Large intestine (tissue), 3 donors: ENCODE measurements at regions not wholly inside any gene's neighbourhood (a gene's known extent, or its start where the extent isn't known, plus 50 kb on each side); places are given as distances from the start of the nearest gene placed in this dataset.
"Not testable (repeated sequence)": the region's sequence is repeated elsewhere in the genome, so short reads cannot be mapped to it uniquely, and the experiment has no call there.

Experiments used
- DNase-seq, 2 donors: peaks; one replicate each; pipeline versions ENCODE4 v3.0.0 to v3.0.0-alpha.2; 2013
- H3K27ac ChIP-seq: one replicate; pipeline ENCODE4 v1.5.1; 2013; ENCODE audit warnings: low read length
- H3K27me3 ChIP-seq: 2 replicates; pipeline ENCODE4 v1.6.1; 2013; ENCODE audit warnings: low read length; ENCODE audit not compliant: control insufficient read depth, insufficient read depth
- H3K36me3 ChIP-seq: 2 replicates; pipeline ENCODE4 v1.6.1; 2013; ENCODE audit warnings: low read length; ENCODE audit not compliant: control insufficient read depth, insufficient read depth
- H3K4me1 ChIP-seq: one replicate; pipeline ENCODE4 v1.6.1; 2013; ENCODE audit warnings: low read length; ENCODE audit not compliant: control insufficient read depth, insufficient read depth
- H3K4me3 ChIP-seq: one replicate; pipeline ENCODE4 v1.5.1; 2013; ENCODE audit warnings: low read length
- H3K9me3 ChIP-seq: one replicate; pipeline ENCODE4 v1.6.1; 2013; ENCODE audit warnings: mild to moderate bottlenecking, low read depth, low read length, moderate library complexity; ENCODE audit not compliant: control insufficient read depth
- WGBS: methylation state at CpG from one replicate; pipeline ENCODE4 v1.1.5; 2013; ENCODE audit warnings: low lambda C conversion rate; ENCODE audit not compliant: insufficient coverage; 5-methylcytosine and 5-hydroxymethylcytosine counted together

DNA sequence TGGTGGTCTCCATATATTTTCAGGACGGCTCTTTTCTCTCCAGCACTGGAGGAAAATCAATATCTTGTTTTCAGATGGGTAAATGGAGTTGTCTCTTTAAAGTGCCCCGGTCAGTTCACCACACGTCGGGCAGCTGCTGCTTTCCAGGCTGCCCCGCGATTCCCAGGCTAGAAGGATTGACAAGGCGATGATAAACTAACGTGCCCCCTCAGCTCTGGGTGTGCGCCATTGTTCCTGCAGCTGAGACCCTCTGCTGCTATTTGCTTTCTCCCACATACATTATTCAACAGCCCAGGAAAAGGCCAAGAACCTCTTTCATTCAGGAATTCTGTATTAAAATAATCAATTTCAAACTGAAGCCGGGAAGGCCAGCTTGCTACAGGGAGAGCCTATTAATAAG is 254.5 kb downstream of the SOX3 start:
- no CpG with 5 or more reads among the region's 10 CpGs for WGBS
- no peak for DNase-seq
- no peaks in the 10 kb centered on the region for H3K9me3 ChIP-seq
- H3K27ac ChIP-seq, result no peak overlapping the region
- H3K27me3 ChIP-seq, result no peaks in the 10 kb centered on the region
- no peaks in the 10 kb centered on the region for H3K36me3 ChIP-seq
- H3K4me1 ChIP-seq, result no peaks in the 10 kb centered on the region
- H3K4me3 ChIP-seq, result no peak overlapping the region

DNA sequence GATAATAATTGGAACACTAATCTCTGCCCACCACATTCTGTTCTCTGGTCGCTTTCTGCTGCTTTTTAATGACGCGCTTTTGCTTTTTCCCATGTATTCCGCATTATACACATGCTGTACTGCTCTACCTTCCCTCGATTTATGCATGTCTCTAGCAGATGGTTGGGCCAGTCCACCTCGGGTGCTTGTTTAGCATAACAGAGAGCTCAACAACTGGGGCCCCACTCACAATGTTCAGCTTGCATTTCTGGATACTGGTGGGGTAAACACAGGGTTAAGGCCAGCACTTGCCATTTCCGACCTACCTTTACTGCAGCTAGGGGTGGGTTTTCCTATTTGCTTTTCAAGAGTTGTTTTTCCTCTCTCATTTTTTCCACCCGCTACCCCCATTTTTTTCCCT is 255.8 kb downstream of the SOX3 start:
- no peaks in the 10 kb centered on the region for H3K9me3 ChIP-seq
- DNase-seq, result no peak
- H3K4me1 ChIP-seq, result no peaks in the 10 kb centered on the region
- 17% methylated on average over 1 of the region's 8 CpGs for WGBS
- H3K4me3 ChIP-seq, result no peak overlapping the region
- no peaks in the 10 kb centered on the region for H3K27me3 ChIP-seq
- no peak overlapping the region for H3K27ac ChIP-seq
- no peaks in the 10 kb centered on the region for H3K36me3 ChIP-seq

DNA sequence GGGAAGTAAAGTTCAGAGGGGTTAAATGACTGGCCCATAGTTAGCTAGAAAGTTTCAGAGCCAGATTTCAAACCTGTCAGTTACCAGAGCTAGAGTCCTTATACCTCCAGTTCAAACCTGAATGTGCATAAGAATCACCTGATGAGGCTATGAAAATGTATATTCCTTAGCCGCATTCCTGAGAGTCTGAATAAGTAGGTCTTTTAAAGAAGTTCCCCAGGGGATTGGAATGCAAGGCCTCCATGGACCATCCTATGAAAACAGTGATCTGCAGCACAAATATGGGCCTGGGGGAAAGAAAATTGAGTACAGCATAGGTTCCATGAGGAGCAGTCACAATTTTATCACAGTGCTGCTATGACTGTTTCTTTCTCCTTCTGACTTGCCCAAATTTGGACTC is 263.9 kb upstream of the CXorf66 start:
- Histone ChIP-seq H3K27ac (no peak overlapping the region), H3K9me3 (no peaks in the 10 kb centered on the region), H3K36me3 (no peaks in the 10 kb centered on the region), H3K4me3 (no peak overlapping the region), H3K27me3 (no peaks in the 10 kb centered on the region), H3K4me1 (no peaks in the 10 kb centered on the region)
- no peak for DNase-seq
- no CpG with 5 or more reads among the region's 1 CpG for WGBS

DNA sequence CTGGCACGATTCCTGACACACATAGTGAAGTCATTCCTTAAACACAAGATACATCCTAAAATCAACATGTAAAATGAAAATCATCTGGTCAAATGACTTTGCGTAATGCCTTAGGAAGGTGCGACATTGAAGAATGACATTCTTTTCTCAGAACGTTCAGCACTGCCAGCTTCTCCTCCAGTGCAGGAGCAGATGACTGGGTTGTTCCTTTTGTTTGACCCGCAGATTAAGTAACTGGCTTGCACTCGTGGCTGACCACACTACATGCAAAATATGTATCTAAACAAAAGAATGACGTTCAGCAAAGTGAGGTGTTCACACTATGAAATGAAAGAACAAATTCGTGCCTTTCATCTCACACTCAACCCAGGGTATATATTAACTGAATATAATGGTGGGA is 260.7 kb upstream of the CXorf66 start:
- H3K9me3 ChIP-seq, H3K4me1 ChIP-seq, DNase-seq, H3K27me3 ChIP-seq, H3K36me3 ChIP-seq, H3K4me3 ChIP-seq, H3K27ac ChIP-seq: not testable (repeated sequence)
- no CpG with 5 or more reads among the region's 8 CpGs for WGBS

DNA sequence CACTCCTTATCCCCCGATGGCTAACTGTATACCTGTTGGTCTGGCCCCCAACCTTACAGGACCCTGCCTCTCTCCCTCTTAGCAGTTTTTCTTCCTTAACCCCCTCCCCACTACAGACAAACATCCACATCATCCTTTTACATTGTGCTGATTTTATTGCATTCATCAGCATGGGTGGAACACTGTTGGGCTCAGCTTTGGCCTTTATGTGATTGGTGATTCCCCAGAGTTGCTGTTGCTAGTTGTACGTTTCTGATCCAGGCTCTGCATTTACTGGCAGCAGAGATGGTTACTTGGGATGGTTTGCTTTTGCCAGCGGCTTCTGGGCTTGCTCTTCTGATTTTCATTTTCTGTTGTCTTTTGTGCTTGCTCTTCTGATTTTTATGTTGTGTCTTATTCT is 250.6 kb upstream of the CXorf66 start:
- not testable (repeated sequence) for H3K36me3 ChIP-seq, H3K4me1 ChIP-seq, H3K9me3 ChIP-seq, H3K27ac ChIP-seq, H3K27me3 ChIP-seq, H3K4me3 ChIP-seq, DNase-seq
- WGBS, result no CpG with 5 or more reads among the region's 3 CpGs

DNA sequence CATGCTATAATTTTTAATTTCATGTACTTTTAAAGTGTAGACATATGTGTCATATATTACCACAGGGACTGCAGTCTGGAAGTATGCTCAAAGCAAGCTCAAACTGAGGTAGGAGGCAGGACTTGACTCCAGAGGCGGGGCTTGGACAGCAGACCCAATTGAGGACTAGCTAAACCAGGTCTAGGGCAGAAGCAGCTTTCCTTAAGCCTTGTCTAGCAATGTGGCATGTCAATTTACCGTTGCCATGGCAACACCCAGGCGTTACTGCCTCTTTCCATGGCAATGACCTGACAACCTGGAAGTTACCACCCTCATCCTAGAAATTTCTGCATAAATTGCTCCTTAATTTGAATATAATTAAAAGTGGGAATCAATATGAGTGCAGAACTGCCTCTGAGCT is 249.2 kb upstream of the CXorf66 start:
- no CpG with 5 or more reads among the region's 3 CpGs for WGBS
- not testable (repeated sequence) for H3K36me3 ChIP-seq, H3K27me3 ChIP-seq, DNase-seq, H3K27ac ChIP-seq, H3K4me1 ChIP-seq, H3K9me3 ChIP-seq, H3K4me3 ChIP-seq

DNA sequence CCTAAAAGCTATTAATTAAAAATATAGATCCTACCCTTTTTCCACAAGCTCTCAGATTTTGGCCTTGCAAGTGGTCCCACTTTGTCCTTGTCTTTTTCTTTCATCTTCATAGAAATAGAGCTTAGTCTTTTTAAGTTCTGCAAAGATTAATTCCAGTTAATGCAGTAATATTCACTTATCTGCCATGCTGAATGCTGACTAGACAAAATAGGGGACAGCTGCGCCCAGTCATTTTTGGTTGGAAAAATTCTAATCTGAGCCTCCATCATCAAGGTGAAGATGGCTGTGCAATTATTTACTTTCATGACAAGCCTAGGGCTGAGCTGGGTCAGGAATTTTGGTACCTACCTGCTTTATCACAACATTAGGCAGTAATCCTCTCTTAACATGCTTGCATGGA is 241.3 kb upstream of the CXorf66 start:
- H3K27ac ChIP-seq, result no peak overlapping the region
- H3K36me3 ChIP-seq, result no peaks in the 10 kb centered on the region
- no CpG with 5 or more reads among the region's 1 CpG for WGBS
- H3K4me1 ChIP-seq, result no peaks in the 10 kb centered on the region
- no peak overlapping the region for H3K4me3 ChIP-seq
- H3K9me3 ChIP-seq, result no peaks in the 10 kb centered on the region
- no peaks in the 10 kb centered on the region for H3K27me3 ChIP-seq
- no peak for DNase-seq

DNA sequence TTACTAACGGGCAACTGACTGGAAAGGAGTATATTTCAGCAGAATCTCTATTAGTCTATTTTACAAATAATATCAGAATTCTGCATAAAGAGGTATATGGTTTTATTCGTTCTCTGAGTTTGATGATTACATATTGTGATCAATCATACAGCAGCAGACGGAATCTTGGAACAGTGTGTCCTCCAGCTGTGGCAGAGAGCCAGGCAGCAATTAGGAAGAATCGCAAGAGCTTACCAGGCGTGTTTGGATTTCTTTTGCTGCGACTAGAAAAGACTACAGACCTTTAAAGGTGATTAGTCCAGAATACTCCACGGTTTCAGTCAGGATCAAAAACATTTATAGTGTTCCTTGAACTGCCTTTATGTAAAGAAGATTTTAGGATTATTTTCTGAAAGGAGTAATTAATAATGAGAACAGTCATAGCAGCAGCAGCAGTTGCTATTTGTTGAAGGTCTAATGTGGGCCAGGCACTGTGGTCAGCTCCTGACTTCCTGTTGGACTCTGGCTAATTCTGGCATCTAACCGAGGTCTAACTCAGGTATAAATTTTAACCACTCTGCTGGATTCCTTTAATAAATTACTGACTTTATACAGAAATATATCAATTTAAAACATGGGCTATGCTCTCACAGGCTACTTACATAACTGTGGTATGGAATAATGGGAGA is 225.3 kb upstream of the CXorf66 start:
- H3K4me1 ChIP-seq, result no peaks in the 10 kb centered on the region
- WGBS, result no CpG with 5 or more reads among the region's 8 CpGs
- no peak for DNase-seq
- no peaks in the 10 kb centered on the region for H3K9me3 ChIP-seq
- H3K4me3 ChIP-seq, result no peak overlapping the region
- no peaks in the 10 kb centered on the region for H3K27me3 ChIP-seq
- no peak overlapping the region for H3K27ac ChIP-seq
- no peaks in the 10 kb centered on the region for H3K36me3 ChIP-seq

DNA sequence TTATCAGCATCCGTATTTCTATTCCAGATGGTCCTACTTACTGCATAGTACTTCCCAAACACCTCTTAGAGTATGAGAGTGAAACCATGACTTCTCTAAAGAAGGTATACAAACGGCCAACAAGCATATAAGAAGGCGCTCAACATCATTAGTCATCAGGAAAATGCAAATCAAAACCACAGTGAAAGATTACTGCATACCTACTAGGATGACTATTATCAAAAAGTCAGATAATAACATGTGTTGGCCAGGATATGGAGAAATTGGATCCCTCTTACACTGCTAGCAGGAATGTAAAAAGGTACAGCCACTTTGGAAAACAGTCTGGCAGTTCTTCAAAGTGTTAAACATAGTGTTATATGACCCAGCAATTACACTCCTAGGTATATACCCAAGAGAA is 215.3 kb upstream of the CXorf66 start:
- no peak overlapping the region for H3K27ac ChIP-seq
- no peaks in the 10 kb centered on the region for H3K27me3 ChIP-seq
- no peaks in the 10 kb centered on the region for H3K9me3 ChIP-seq
- H3K4me1 ChIP-seq, result no peaks in the 10 kb centered on the region
- no peak overlapping the region for H3K4me3 ChIP-seq
- H3K36me3 ChIP-seq, result no peaks in the 10 kb centered on the region
- no CpG with 5 or more reads among the region's 3 CpGs for WGBS
- DNase-seq, result no peak

DNA sequence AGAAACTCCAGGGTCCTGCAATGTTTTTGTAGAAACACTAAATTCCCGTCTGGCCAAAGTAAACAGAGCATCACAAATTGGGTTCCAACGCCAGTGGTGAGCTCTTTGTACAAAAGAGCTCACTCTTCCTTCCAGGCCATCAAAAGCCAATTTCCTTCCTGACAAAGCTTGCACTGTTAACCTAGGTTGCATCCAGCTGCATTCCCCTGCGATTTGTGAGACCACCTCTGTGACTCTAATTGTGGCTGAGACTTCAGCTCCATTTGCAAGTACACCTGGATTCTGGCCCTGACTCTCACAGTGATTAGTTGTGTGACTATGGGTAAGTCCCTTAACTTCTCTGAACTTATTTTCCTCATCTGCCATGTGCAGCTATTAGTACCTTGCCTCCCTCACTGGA is 212.5 kb upstream of the CXorf66 start:
- no peaks in the 10 kb centered on the region for H3K9me3 ChIP-seq
- no peak overlapping the region for H3K4me3 ChIP-seq
- no CpG with 5 or more reads among the region's 3 CpGs for WGBS
- no peaks in the 10 kb centered on the region for H3K27me3 ChIP-seq
- no peak for DNase-seq
- H3K4me1 ChIP-seq, result no peaks in the 10 kb centered on the region
- H3K36me3 ChIP-seq, result no peaks in the 10 kb centered on the region
- H3K27ac ChIP-seq, result no peak overlapping the region

DNA sequence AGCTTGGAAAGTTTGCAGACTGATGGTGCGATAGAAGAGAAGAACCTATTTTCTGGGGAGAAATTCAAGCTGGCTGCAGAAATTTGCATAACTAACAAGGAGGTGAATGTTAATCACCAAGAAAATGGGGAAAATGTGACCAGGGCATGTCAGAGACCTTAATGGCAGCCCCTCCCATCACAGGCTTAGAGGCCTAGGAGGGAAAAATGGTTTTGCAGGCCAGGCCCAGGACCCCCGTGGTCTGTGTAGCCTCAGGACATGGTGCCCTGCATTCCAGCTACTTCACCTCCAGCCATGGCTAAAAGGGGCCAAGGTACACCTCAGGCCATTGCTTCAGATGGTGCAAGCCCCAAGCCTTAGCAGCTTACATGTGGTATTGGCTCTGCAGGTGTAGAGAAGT is 207.1 kb upstream of the CXorf66 start:
- Histone ChIP-seq H3K4me1 (no peaks in the 10 kb centered on the region), H3K27me3 (no peaks in the 10 kb centered on the region), H3K27ac (no peak overlapping the region), H3K9me3 (peaks cover 3% of the 10 kb centered on the region), H3K4me3 (no peak overlapping the region), H3K36me3 (no peaks in the 10 kb centered on the region)
- DNase-seq, result peak in 1 of 2 donors; percentile 1
- WGBS, result no CpG with 5 or more reads among the region's 2 CpGs
